ENCODE measurements at regions not wholly inside any gene's neighbourhood (a gene's known extent, or its start where the extent isn't known, plus 50 kb on each side); places are given as distances from the start of the nearest gene placed in this dataset.
"Not testable (repeated sequence)": the region's sequence is repeated elsewhere in the genome, so short reads cannot be mapped to it uniquely, and the experiment has no call there.

DNA sequence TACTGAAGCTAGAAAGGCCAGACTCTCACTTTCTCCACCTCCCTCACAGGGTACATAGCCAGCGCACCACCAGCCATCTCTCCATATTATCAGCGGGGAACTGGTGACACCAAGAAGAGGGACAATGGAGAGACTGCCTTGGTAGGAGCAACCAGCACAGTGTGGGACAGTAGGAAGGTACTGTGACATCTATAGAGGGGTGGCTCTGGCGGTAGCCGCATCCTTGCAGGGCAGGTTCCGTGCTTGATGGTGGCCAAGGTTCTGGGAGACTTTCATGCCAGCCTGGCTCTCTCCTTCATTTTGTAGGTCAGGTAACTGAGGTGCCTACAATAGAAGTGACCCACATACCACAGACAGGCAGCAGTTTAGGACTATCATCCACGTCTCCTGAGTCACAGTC, 65.5 kb upstream of the SMIM23 start:
- TF ChIP-seq POLR2A (IDR thresholded peaks at IDR 0.05; ENCODE audit: low read length): no peak
- TF ChIP-seq GATA1 (IDR thresholded peaks at IDR 0.05; ENCODE audit: low read depth, low read length): no peak
- no peak for DNase-seq

DNA sequence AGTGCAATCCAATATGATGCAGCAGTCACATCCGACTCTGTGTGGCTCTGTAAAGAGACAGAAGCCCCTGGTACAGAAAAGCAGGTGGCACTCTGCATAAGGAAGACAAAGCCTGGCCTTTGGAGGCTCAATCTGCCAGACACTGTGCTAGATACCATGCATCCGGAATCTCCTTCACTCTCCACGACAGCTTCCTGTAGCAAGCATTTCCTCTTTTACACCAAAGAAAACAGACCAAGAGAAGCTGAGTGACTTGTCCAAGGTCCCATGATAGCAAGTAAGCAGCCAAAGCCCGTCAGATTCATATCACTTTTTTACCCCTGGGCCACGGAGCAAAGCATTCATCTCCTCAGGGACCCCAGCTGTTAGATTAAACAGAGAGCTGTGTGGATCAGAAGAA, 64.2 kb upstream of the SMIM23 start:
- DNase-seq: no peak

DNA sequence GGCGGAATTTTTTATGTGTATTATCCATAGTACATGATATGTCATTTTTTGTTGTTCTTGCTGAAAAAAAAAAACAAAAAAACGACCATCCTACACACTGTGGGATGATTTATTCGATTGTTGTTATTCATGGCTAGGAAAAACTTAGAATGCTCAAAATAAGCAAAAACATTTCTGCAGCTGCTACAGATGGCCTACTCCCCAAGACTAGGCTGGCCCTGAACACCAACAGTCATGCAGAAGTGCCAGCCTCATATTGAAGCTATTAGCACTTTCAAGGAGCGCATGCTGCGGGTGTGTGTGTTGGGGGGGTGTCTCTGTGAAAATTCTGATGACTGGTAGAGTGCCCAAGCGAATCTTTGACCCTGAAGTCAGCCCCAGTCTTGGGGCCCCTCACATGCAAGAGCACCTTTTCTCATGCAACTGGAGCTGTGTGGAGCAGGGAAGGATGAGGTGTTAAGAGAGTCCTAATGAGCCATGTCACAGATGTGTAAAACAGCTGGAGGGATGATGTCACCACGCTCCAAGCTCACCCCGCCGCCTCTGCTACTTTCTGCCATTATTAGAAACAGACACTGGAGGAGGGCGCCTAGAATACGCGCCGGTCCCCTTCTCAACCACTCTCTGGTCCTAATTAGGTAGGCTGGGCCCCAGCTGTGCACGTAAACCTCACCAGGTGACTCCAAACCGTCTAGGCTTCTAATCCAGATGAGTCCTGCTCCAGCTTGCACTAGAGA, 61.0 kb upstream of the SMIM23 start:
- TF ChIP-seq POLR2A (IDR thresholded peaks at IDR 0.05; ENCODE audit: low read length) (no peak), GATA1 (IDR thresholded peaks at IDR 0.05; ENCODE audit: low read depth, low read length) (no peak)
- DNase-seq: no peak

More for the DNA sequence above, 64.2 kb upstream of the SMIM23 start:
- TF ChIP-seq GATA1 (IDR thresholded peaks at IDR 0.05; ENCODE audit: low read depth, low read length) (no peak), POLR2A (IDR thresholded peaks at IDR 0.05; ENCODE audit: low read length) (no peak)

DNA sequence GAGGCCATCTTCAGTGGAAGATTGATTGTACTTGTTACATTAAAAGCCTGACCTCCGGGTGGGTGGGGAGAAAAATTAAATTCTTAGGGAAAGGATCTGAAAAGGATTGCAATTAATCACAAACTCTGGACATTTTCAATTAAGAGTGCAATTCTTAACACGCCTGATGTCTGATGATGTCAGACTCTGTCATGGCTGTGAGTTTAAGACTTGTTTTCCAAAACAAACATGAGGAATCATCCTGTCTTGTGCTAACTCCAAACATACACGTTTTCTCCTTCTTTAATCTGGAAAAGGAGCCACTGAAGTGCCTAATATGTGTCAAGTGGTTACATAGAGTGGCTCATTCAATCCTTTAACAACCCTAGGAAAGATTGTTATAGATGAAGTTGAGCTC, 60.4 kb upstream of the SMIM23 start:
- TF ChIP-seq GATA1 (IDR thresholded peaks at IDR 0.05; ENCODE audit: low read depth, low read length) (no peak), POLR2A (IDR thresholded peaks at IDR 0.05; ENCODE audit: low read length) (no peak)
- DNase-seq: no peak

DNA sequence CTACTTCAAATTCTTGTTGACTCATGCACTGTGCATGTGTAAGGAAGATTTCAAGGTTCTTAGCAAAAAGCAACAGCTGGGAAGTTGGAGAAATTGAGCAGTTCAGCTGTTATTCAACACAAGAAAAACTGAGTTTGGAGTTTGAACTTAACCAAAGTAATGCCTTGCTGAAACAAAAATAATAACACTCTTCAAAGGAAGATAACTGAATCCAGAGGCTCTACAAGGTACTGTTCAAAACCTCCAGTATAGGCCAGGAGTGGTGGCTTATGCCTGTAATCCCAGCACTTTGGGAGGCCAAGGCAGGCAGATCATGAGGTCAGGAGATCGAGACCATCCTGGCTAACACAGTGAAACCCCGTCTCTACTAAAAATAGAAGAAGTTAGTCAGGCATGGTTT, 58.8 kb upstream of the SMIM23 start:
- not testable (repeated sequence) for DNase-seq

DNA sequence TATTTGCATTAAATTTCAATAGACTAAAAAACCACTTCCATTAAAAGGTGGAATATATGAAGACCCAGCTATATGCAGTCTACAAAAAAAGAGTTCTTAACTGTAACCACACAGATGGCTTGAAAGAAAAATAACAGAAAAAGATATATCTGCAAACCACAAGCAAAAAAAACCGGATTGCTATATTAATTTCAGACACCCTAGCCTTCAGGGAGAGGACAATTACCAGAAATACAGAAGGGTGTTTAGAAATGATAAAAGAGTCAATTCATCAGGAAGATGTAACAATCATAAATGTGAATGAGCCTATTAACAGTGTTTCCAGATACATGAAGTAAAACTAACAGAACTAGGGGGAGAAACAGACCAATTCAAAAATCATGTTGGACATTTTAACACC, 56.9 kb upstream of the SMIM23 start:
- no peak for TF ChIP-seq GATA1 (IDR thresholded peaks at IDR 0.05; ENCODE audit: low read depth, low read length)
- no peak for TF ChIP-seq POLR2A (IDR thresholded peaks at IDR 0.05; ENCODE audit: low read length)

More for the DNA sequence above, 56.9 kb upstream of the SMIM23 start:
- DNase-seq: no peak

Data from erythroblast (primary cell).